ENCODE measurements at regions not wholly inside any gene's neighbourhood (a gene's known extent, or its start where the extent isn't known, plus 50 kb on each side); places are given as distances from the start of the nearest gene placed in this dataset.
"Not testable (repeated sequence)": the region's sequence is repeated elsewhere in the genome, so short reads cannot be mapped to it uniquely, and the experiment has no call there.

DNA sequence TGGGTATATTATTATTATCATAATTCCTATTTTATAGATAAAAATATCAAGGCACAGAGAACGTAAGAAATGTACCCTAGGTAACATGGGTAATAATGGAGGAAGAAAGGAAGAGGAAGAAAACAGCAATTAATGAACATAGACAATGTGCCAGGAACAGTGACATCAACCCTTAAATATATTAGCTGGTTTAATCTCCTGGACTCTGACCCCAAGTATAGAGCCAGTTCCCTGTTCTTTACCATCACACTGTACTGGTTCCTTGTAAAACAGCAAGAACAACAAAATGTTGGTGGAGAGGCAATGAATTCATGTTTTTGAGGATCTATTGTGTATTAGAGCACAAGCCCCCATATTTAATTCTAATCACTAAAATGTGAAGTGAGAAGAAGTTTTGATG, 192.1 kb downstream of the SMC2 start:
- Mint-ChIP-seq H3K36me3 (ENCODE audit: low read depth) (no peaks in the 10 kb centered on the region), H3K4me1 (no peaks in the 10 kb centered on the region), H3K27me3 (no peaks in the 10 kb centered on the region), H3K4me3 (no peak overlapping the region), H3K9me3 (no peaks in the 10 kb centered on the region), H3K27ac (no peak overlapping the region)
- ChIA-PET CTCF (interaction anchor here (0.6 kb wide), 1 partner anchor 445 kb away, joined by 7 read pairs; no protein-coding TSS in a partner anchor), POLR2A (no interaction called here)
- no peak for DNase-seq

DNA sequence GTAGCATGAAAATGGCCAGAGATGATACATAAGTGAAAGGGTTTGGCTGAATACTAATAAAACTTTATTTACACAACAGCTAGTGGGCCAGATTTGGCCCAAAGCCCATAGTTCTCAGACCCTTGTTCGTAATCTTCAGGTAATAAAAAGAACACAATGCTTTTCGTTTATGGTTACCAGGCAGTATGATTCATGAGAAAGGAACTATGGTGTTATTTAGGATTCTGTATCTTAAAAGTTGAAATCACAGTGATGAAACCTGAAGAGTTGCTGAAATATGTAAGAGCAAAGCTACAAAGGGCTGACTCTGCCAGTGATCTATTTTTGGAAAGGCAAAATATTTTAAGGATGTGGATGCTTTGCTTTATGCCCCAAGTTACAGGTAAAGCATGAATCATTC, 192.7 kb downstream of the SMC2 start:
- H3K4me3 Mint-ChIP-seq: no peak overlapping the region
- H3K36me3 Mint-ChIP-seq (ENCODE audit: low read depth): no peaks in the 10 kb centered on the region
- no peak overlapping the region for H3K27ac Mint-ChIP-seq
- H3K4me1 Mint-ChIP-seq: no peaks in the 10 kb centered on the region
- CTCF ChIA-PET: no interaction called here
- H3K9me3 Mint-ChIP-seq: no peaks in the 10 kb centered on the region
- no peak for DNase-seq
- POLR2A ChIA-PET: no interaction called here
- H3K27me3 Mint-ChIP-seq: no peaks in the 10 kb centered on the region

DNA sequence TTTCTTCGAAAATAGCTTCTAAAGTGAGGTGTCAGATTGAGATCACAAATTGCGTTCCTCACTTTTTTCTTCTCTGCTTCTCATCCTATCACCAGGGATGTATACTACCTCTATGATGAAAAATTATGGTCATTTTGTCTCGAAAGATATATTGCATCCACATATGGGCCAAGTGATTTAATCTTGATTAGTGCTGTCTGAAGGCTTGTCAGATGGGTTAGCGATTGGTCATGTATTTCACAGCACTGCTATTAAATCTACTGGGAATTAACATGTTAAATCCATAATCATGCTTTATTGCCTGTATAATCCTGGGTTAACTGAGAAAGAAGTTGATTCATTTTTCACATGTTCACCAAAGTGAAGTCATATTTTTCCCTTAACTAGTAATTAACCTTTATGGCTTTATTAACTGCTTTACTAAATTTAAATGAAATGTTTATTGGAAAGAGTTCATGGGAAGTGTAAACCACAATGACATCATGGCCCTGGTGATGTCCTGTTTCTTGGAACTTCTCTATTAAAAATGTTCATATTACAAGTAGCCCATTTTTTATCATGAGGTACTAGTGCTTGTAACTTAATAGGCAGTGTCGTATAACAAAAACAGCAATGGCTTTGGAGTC, 193.3 kb downstream of the SMC2 start:
- Mint-ChIP-seq H3K4me3 (no peak overlapping the region), H3K4me1 (no peaks in the 10 kb centered on the region), H3K27me3 (no peaks in the 10 kb centered on the region), H3K27ac (no peak overlapping the region), H3K9me3 (no peaks in the 10 kb centered on the region), H3K36me3 (ENCODE audit: low read depth) (no peaks in the 10 kb centered on the region)
- no peak for DNase-seq
- POLR2A ChIA-PET: no interaction called here
- CTCF ChIA-PET: no interaction called here

DNA sequence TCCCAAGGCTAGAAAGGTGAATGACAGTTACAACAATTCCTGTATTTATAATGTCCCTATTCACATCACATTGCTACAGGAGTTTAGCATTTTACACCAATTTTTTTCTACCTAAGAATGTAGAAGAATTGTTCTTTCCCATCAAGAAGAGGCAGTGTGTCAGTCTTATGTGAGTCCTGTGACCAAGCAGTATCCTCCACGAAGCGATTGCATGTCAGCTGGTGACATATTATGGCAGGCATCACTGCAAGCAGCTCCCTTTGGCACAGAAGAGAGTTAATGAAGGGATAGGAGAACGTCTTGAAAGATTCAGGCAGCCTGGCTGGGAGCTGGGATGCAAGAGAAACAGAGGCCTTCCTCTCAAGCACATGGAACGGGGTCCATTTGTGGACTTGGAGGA, 199.8 kb downstream of the SMC2 start:
- Mint-ChIP-seq H3K4me3 (no peak overlapping the region), H3K4me1 (no peaks in the 10 kb centered on the region), H3K27me3 (no peaks in the 10 kb centered on the region), H3K36me3 (ENCODE audit: low read depth) (no peaks in the 10 kb centered on the region), H3K27ac (no peak overlapping the region), H3K9me3 (no peaks in the 10 kb centered on the region)
- no peak for DNase-seq
- ChIA-PET CTCF (no interaction called here), POLR2A (no interaction called here)

DNA sequence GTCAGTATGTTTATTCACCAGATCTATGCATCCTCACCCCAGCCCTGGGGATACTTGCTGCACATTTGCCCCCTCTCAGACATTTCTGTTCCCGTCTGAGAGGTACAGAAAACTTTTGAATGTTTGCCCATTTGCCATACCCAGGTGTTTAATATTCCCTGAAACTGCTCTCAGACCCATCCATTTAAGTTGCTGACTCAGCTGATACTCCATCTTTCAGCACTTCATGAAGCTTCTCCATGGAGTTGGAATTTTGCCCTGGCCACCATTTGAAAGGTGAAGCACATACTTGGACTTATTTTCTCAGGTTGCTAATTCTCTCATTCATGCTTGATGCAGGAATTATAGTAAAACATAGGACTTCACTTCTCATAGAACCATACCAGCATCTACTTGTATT, 203.9 kb upstream of the OR13F1 start:
- H3K36me3 Mint-ChIP-seq (ENCODE audit: low read depth): no peaks in the 10 kb centered on the region
- DNase-seq: no peak
- peaks cover 4% of the 10 kb centered on the region for H3K9me3 Mint-ChIP-seq
- no peaks in the 10 kb centered on the region for H3K4me1 Mint-ChIP-seq
- ChIA-PET POLR2A (no interaction called here), CTCF (no interaction called here)
- no peaks in the 10 kb centered on the region for H3K27me3 Mint-ChIP-seq
- H3K27ac Mint-ChIP-seq: no peak overlapping the region
- H3K4me3 Mint-ChIP-seq: no peak overlapping the region

DNA sequence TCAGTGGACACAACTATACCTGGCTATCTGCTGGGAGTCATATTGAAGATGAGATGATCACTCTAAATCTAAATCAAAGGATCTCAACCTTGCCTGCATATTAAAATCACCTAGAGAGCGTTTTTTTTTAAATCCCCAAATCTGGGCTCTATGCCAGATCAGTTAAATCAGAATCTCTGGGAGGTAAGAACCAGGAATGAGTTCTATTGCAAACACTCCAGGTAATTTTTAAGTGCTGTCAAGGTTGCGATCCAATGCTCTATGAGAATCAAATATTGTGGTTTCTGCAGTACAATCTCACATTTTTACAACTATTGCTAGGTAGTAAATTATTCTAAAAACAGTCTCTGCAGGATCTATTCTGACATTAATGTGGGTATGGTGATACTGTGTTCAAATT, 202.3 kb upstream of the OR13F1 start:
- no peaks in the 10 kb centered on the region for H3K27me3 Mint-ChIP-seq
- no peaks in the 10 kb centered on the region for H3K4me1 Mint-ChIP-seq
- H3K36me3 Mint-ChIP-seq (ENCODE audit: low read depth): no peaks in the 10 kb centered on the region
- H3K4me3 Mint-ChIP-seq: no peak overlapping the region
- peaks cover 4% of the 10 kb centered on the region for H3K9me3 Mint-ChIP-seq
- ChIA-PET POLR2A (no interaction called here), CTCF (no interaction called here)
- DNase-seq: no peak
- no peak overlapping the region for H3K27ac Mint-ChIP-seq

DNA sequence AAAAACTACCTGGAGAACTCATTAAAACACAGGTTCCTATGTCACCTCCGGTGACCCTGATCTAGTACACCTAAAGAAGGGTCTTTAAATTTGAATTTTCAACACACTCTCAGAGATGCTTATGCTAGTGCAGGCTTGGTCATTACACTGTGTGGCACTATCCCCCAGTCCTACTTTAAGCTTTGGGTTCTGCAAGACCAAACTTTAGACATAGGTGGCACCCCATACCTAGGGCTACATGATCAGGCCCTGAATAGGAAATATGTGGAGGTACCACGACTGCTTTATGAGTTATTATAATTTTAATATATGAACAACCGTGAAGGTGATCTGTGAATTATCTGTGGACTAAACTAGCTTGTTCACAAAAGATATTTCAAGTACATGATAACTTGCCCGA, 201.3 kb upstream of the OR13F1 start:
- peaks cover 4% of the 10 kb centered on the region for H3K9me3 Mint-ChIP-seq
- CTCF ChIA-PET: no interaction called here
- H3K36me3 Mint-ChIP-seq (ENCODE audit: low read depth): no peaks in the 10 kb centered on the region
- POLR2A ChIA-PET: no interaction called here
- no peak for DNase-seq
- no peaks in the 10 kb centered on the region for H3K4me1 Mint-ChIP-seq
- no peak overlapping the region for H3K4me3 Mint-ChIP-seq
- no peaks in the 10 kb centered on the region for H3K27me3 Mint-ChIP-seq
- no peak overlapping the region for H3K27ac Mint-ChIP-seq

DNA sequence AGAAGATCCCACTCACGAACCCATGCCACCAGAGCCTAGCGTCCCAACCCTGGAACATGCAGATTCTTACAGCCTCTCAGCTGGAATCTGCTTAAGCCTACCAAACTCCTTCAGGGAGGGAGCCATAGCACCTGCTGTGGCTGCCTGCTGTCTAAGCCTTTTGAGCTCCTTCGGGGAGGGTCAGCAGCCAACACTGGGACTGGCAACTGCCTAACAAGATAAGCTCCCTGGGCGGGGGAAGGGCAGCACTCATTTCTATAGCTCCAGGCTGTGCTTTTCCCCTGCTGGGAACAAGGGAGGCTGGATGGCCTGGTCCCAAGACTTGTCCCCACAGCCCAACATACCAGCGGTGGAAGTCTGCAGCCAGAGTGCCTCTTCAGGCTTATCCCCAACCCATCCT, 199.1 kb upstream of the OR13F1 start:
- CTCF ChIA-PET: no interaction called here
- Mint-ChIP-seq H3K4me3 (no peak overlapping the region), H3K27me3 (no peaks in the 10 kb centered on the region)

DNA sequence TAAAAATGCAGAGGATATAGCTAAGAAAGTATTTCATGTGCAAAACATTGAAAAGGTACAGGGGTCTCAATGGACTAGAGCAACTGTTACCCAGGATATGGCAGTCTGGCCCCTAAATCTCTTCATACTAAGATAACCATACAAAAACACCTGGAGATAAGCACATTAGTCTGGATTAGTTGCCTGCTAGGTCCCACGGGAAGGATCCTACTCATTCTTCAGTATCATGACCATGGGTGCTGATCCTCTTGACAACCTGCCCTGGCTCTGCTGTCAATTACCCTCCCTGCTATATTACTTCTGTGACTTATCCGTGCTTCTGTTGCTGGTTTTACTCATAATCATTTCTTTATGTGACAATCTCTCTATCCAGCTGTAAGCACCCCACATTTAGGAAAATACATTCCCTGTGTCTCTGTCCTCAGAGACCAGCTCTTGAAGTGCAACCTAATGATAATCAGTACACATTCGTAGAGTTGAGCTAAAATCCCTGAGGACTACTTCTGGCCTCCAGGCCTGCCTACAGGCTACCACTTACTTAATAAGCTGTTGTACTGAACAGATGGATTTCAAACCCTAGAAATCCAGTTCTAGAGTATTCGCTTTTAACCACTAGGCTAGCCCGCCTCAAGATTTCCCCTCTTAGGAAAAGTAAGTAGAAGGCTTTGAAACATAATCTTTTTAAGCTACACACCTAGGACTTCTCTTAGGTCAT, 190.5 kb upstream of the OR13F1 start:
- Mint-ChIP-seq H3K27me3 (no peaks in the 10 kb centered on the region), H3K27ac (no peak overlapping the region), H3K4me3 (no peak overlapping the region), H3K4me1 (no peaks in the 10 kb centered on the region), H3K36me3 (ENCODE audit: low read depth) (no peaks in the 10 kb centered on the region), H3K9me3 (peaks cover 3% of the 10 kb centered on the region)
- DNase-seq: no peak
- POLR2A ChIA-PET: no interaction called here
- CTCF ChIA-PET: no interaction called here

More for the DNA sequence above, 199.1 kb upstream of the OR13F1 start:
- POLR2A ChIA-PET: no interaction called here
- Mint-ChIP-seq H3K4me1 (no peaks in the 10 kb centered on the region), H3K9me3 (peaks cover 4% of the 10 kb centered on the region), H3K27ac (no peak overlapping the region), H3K36me3 (ENCODE audit: low read depth) (no peaks in the 10 kb centered on the region)
- no peak for DNase-seq

DNA sequence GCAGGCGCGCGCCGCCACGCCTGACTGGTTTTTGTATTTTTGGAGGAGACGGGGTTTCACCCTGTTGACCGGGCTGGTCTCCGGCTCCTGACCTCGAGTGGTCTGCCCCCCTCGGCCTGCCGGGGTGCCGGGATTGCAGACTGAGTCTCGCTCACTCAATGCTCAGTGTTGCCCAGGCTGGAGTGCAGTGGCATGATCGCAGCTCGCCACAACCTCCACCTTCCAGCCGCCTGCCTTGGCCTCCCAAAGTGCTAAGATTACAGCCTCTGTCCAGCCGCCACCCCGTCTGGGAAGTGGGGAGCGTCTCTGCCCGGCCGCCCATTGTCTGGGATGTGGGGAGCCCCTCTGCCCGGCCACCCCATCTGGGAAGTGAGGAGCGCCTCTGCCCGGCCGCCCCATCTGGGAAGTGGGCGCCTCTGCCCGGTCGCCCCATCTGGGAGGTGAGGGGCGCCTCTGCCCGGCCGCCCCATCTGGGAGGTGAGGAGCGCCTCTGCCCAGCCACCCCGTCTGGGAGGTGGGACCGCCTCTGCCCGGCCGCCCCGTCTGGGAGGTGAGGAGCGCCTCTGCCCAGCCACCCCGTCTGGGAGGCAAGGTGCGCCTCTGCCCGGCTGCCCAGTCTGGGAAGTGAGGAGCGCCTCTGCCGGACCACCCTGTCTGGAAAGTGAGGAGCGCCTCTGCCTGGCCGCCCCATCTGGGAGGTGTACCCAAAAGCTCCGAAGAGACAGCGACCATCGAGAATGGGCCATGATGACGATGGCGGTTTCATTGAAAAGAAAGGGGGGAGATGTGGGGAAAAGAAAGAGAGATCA, 187.7 kb upstream of the OR13F1 start:
- CTCF ChIA-PET; H3K36me3 Mint-ChIP-seq (ENCODE audit: low read depth); POLR2A ChIA-PET: not testable (repeated sequence)

DNA sequence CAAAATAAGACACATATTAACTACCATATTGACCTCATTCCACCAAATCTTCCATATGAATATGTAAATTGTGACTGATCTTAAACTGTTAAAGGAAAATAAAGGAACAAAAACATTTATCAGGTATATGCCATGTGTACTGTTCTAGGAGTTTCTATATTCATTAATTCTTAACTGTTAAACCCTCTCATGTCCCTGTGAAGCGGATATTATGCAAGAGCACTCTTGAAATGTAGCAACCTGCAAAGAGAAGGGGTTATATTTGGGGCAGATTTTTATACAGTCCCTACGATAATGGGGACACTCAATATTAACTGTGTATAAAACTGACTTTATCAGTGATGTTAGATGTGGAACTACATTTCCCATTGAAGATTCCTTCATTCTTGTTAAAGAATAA, 184.9 kb upstream of the OR13F1 start:
- H3K9me3 Mint-ChIP-seq: peaks cover 3% of the 10 kb centered on the region
- H3K4me3 Mint-ChIP-seq: no peak overlapping the region
- H3K27ac Mint-ChIP-seq: no peak overlapping the region
- no peaks in the 10 kb centered on the region for H3K36me3 Mint-ChIP-seq (ENCODE audit: low read depth)
- H3K27me3 Mint-ChIP-seq: no peaks in the 10 kb centered on the region
- no peaks in the 10 kb centered on the region for H3K4me1 Mint-ChIP-seq
- ChIA-PET POLR2A (no interaction called here), CTCF (no interaction called here)
- DNase-seq: no peak

More for the DNA sequence above, 187.7 kb upstream of the OR13F1 start:
- H3K4me1 Mint-ChIP-seq, H3K9me3 Mint-ChIP-seq, H3K27me3 Mint-ChIP-seq, H3K27ac Mint-ChIP-seq, H3K4me3 Mint-ChIP-seq, DNase-seq: not testable (repeated sequence)

DNA sequence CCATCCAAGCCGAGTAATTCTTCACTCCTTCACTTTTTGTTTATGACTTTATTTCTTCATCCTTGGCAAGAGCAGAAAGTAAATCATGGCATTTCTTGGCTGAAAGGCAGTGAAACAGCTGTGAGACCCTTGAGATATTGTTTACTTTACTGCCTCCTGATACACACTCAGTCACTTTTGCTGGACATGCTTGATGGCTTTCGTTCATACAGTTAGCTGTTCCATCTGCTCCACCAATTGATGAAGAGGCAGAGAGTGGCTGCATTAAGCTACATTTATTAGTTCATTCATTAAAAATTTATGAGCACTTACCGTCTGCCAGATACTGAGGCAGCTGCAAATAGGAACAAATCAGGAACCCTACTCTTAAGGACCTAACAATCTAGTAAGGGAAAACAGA, 184.4 kb upstream of the OR13F1 start:
- DNase-seq: no peak
- H3K27ac Mint-ChIP-seq: no peak overlapping the region
- no peaks in the 10 kb centered on the region for H3K27me3 Mint-ChIP-seq
- ChIA-PET CTCF (no interaction called here), POLR2A (no interaction called here)
- H3K9me3 Mint-ChIP-seq: peaks cover 3% of the 10 kb centered on the region
- no peaks in the 10 kb centered on the region for H3K4me1 Mint-ChIP-seq
- H3K36me3 Mint-ChIP-seq (ENCODE audit: low read depth): no peaks in the 10 kb centered on the region
- H3K4me3 Mint-ChIP-seq: no peak overlapping the region

DNA sequence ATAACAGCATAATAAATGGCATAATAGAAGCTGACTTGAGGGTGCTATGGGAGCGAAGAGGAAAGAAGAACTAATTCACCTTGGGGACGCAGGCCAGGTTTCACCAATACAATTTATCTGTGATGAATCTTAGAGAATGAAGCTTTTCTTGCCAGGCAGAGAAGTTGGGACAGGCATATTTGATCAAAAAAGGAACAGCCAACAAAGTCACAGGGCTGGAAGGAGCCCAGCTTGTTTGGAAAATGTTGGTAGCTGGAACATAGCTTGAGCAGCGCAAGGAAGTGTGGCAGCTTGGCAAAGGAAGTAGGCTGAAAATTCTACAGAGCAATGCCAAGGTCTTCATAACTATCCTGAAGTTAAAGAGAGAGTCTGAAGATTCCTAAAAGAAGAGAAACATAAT, 181.5 kb upstream of the OR13F1 start:
- H3K36me3 Mint-ChIP-seq (ENCODE audit: low read depth): no peaks in the 10 kb centered on the region
- CTCF ChIA-PET: no interaction called here
- H3K4me3 Mint-ChIP-seq: no peak overlapping the region
- H3K4me1 Mint-ChIP-seq: no peaks in the 10 kb centered on the region
- no peak overlapping the region for H3K27ac Mint-ChIP-seq
- H3K9me3 Mint-ChIP-seq: no peaks in the 10 kb centered on the region
- no peaks in the 10 kb centered on the region for H3K27me3 Mint-ChIP-seq
- POLR2A ChIA-PET: no interaction called here
- no peak for DNase-seq

Measured in activated CD4-positive, alpha-beta memory T cell treated with anti-CD3 and anti-CD28 coated beads, Interleukin-2, amount 10 ng/mL, durations not matched to agents 7 days and 5 days (primary cell).